Activated CD4-positive, alpha-beta T cell treated with anti-CD3 and anti-CD28 coated beads for 36 hours (primary cell): ENCODE measurements at regions not wholly inside any gene's neighbourhood (a gene's known extent, or its start where the extent isn't known, plus 50 kb on each side); places are given as distances from the start of the nearest gene placed in this dataset.

ENCODE experiments used
- ATAC-seq: fragments of 200-7000 bp; cut with Tn5 transposase; one replicate; pipeline ENCODE4 v1.10.0; 2021; ENCODE audit warnings: mild to moderate bottlenecking, moderate library complexity
- CTCF ChIA-PET: fragments of 350-600 bp; sonication (Branson Sonifier 250); formaldehyde crosslinking; loops from one replicate; lab custom pipeline; 2021; ENCODE audit warnings: antibody characterized with exemption; lab: Charles Lee
- POLR2A ChIA-PET: fragments of 350-600 bp; sonication (Branson Sonifier 250); formaldehyde crosslinking; loops from one replicate; lab custom pipeline; 2021; ENCODE audit warnings: antibody characterized with exemption, inconsistent platforms; lab: Charles Lee
- DNase-seq: peaks from one replicate; pipeline ENCODE4 v3.0.0-alpha.2; 2020
- H3K27ac Mint-ChIP-seq: one replicate; pipeline ENCODE4 v1.8.0; 2021; ENCODE audit warnings: mixed read lengths
- H3K27me3 Mint-ChIP-seq: one replicate; pipeline ENCODE4 v1.8.0; 2021; ENCODE audit warnings: mixed read lengths
- H3K36me3 Mint-ChIP-seq: one replicate; pipeline ENCODE4 v1.8.0; 2021; ENCODE audit warnings: low read depth, mixed read lengths
- H3K4me1 Mint-ChIP-seq: one replicate; pipeline ENCODE4 v1.8.0; 2021; ENCODE audit warnings: mixed read lengths
- H3K4me3 Mint-ChIP-seq: one replicate; pipeline ENCODE4 v1.8.0; 2021; ENCODE audit warnings: mild to moderate bottlenecking, moderate library complexity, mixed read lengths
- H3K9me3 Mint-ChIP-seq: one replicate; pipeline ENCODE4 v1.8.0; 2021; ENCODE audit warnings: low read depth, mixed read lengths
- intact Hi-C, 2 experiments: fragments of 100-400 bp; cut with DNase I in 1 of 2; cut with micrococcal nuclease in 1 of 2; formaldehyde crosslinking; loops; one replicate each; pipeline versions ENCODE4 v1.14.2 to v1.15.1; 2022 to 2024; cut with DNase I, micrococcal nuclease

GRCh38 chr3:159804726-159805410 lies 183.8 kb upstream of the IL12A start:
- Mint-ChIP-seq H3K27me3 (peaks cover 10% of the 10 kb centered on the region), H3K9me3 (no peaks in the 10 kb centered on the region), H3K4me1 (no peaks in the 10 kb centered on the region), H3K4me3 (no peak overlapping the region), H3K36me3 (no peaks in the 10 kb centered on the region), H3K27ac (no peak overlapping the region)
- intact Hi-C loops: loop anchor here (1.0 to 10.0 kb wide), 6 partner anchors 188 to 958 kb away; no protein-coding TSS in a partner anchor
- peak; percentile 65 for ATAC-seq
- POLR2A ChIA-PET: no interaction called here
- DNase-seq: peak; percentile 61
- CTCF ChIA-PET: interaction anchor here (1.0 to 3.4 kb wide), 6 partner anchors 14 to 1534 kb away, joined by 3 to 24 read pairs (median 4); no protein-coding TSS in a partner anchor

- Mint-ChIP-seq H3K4me1 (no peaks in the 10 kb centered on the region), H3K36me3 (no peaks in the 10 kb centered on the region), H3K27ac (no peak overlapping the region), H3K4me3 (no peak overlapping the region), H3K27me3 (peaks cover 8% of the 10 kb centered on the region), H3K9me3 (no peaks in the 10 kb centered on the region)
- DNase-seq (no peak), ATAC-seq (no peak)
- ChIA-PET CTCF (interaction anchor here (0.7 to 3.4 kb wide), 7 partner anchors 11 to 1534 kb away, joined by 3 to 24 read pairs (median 5); no protein-coding TSS in a partner anchor), POLR2A (no interaction called here)
- intact Hi-C loops: loop anchor here (1.0 to 10.0 kb wide), 5 partner anchors 188 to 542 kb away; no protein-coding TSS in a partner anchor
Observed at GRCh38 chr3:159805411-159805772, 183.2 kb upstream of the IL12A start.

GRCh38 chr3:159806412-159806811 lies 182.2 kb upstream of the IL12A start:
- Mint-ChIP-seq H3K36me3 (no peaks in the 10 kb centered on the region), H3K4me1 (no peaks in the 10 kb centered on the region), H3K27ac (no peak overlapping the region), H3K4me3 (no peak overlapping the region), H3K9me3 (no peaks in the 10 kb centered on the region), H3K27me3 (peaks cover 8% of the 10 kb centered on the region)
- CTCF ChIA-PET: interaction anchor here (0.6 to 3.4 kb wide), 6 partner anchors 10 to 932 kb away, joined by 3 to 24 read pairs (median 5); no protein-coding TSS in a partner anchor
- ATAC-seq (no peak), DNase-seq (no peak)
- intact Hi-C loops: loop anchor here (5.0 to 10.0 kb wide), 2 partner anchors 189 to 482 kb away; no protein-coding TSS in a partner anchor
- POLR2A ChIA-PET: no interaction called here

GRCh38 chr3:159807137-159808040 lies 181.2 kb upstream of the IL12A start:
- ChIA-PET POLR2A (no interaction called here), CTCF (interaction anchor here (0.6 to 1.8 kb wide), 6 partner anchors 9 to 933 kb away, joined by 3 to 7 read pairs (median 3); no protein-coding TSS in a partner anchor)
- peaks cover 7% of the 10 kb centered on the region for H3K27me3 Mint-ChIP-seq
- ATAC-seq (no peak), DNase-seq (no peak)
- H3K4me1 Mint-ChIP-seq: no peaks in the 10 kb centered on the region
- H3K27ac Mint-ChIP-seq: no peak overlapping the region
- no peaks in the 10 kb centered on the region for H3K36me3 Mint-ChIP-seq
- intact Hi-C loops: loop anchor here (5.0 to 10.0 kb wide), 2 partner anchors 190 to 483 kb away; no protein-coding TSS in a partner anchor
- H3K4me3 Mint-ChIP-seq: no peak overlapping the region
- H3K9me3 Mint-ChIP-seq: no peaks in the 10 kb centered on the region

- no peaks in the 10 kb centered on the region for H3K4me1 Mint-ChIP-seq
Observed at GRCh38 chr3:159813822-159814531, 174.7 kb upstream of the IL12A start.

GRCh38 chr3:159816512-159816911 lies 172.1 kb upstream of the IL12A start:
- Mint-ChIP-seq H3K4me1 (no peaks in the 10 kb centered on the region), H3K27me3 (peaks cover 9% of the 10 kb centered on the region), H3K9me3 (no peaks in the 10 kb centered on the region), H3K4me3 (no peak overlapping the region), H3K27ac (no peak overlapping the region), H3K36me3 (no peaks in the 10 kb centered on the region)
- POLR2A ChIA-PET: no interaction called here
- CTCF ChIA-PET: interaction anchor here (3.0 kb wide), 1 partner anchor 10 kb away, joined by 7 read pairs; no protein-coding TSS in a partner anchor
- DNase-seq (no peak), ATAC-seq (no peak)
- intact Hi-C loops: no loop called here

More at GRCh38 chr3:159813822-159814531, 174.7 kb upstream of the IL12A start:
- no peak for DNase-seq
- ChIA-PET POLR2A (interaction anchor here (0.6 to 0.7 kb wide), 2 partner anchors 354 to 1901 kb away, joined by 4 to 7 read pairs; no protein-coding TSS in a partner anchor), CTCF (interaction anchor here (0.7 kb wide), 1 partner anchor 1512 kb away, joined by 3 read pairs; no protein-coding TSS in a partner anchor)
- peaks cover 4% of the 10 kb centered on the region for H3K27me3 Mint-ChIP-seq
- intact Hi-C loops: no loop called here
- H3K9me3 Mint-ChIP-seq: no peaks in the 10 kb centered on the region
- no peak overlapping the region for H3K27ac Mint-ChIP-seq
- no peaks in the 10 kb centered on the region for H3K36me3 Mint-ChIP-seq
- no peak for ATAC-seq
- no peak overlapping the region for H3K4me3 Mint-ChIP-seq

GRCh38 chr3:159817126-159817525 lies 171.5 kb upstream of the IL12A start:
- CTCF ChIA-PET: interaction anchor here (1.1 to 3.0 kb wide), 2 partner anchors 11 kb away, joined by 3 to 7 read pairs; no protein-coding TSS in a partner anchor
- Mint-ChIP-seq H3K27me3 (peaks cover 10% of the 10 kb centered on the region), H3K4me3 (no peak overlapping the region), H3K9me3 (no peaks in the 10 kb centered on the region), H3K36me3 (no peaks in the 10 kb centered on the region), H3K4me1 (no peaks in the 10 kb centered on the region), H3K27ac (no peak overlapping the region)
- ATAC-seq (no peak), DNase-seq (no peak)
- intact Hi-C loops: no loop called here
- POLR2A ChIA-PET: no interaction called here

GRCh38 chr3:159817571-159817970 lies 171.1 kb upstream of the IL12A start:
- ChIA-PET POLR2A (no interaction called here), CTCF (interaction anchor here (0.9 to 3.0 kb wide), 5 partner anchors 9 to 17 kb away, joined by 3 to 7 read pairs (median 4); no protein-coding TSS in a partner anchor)
- H3K4me1 Mint-ChIP-seq: no peaks in the 10 kb centered on the region
- H3K36me3 Mint-ChIP-seq: no peaks in the 10 kb centered on the region
- peaks cover 12% of the 10 kb centered on the region for H3K27me3 Mint-ChIP-seq
- intact Hi-C loops: no loop called here
- H3K4me3 Mint-ChIP-seq: no peak overlapping the region
- ATAC-seq (no peak), DNase-seq (no peak)
- no peaks in the 10 kb centered on the region for H3K9me3 Mint-ChIP-seq
- H3K27ac Mint-ChIP-seq: no peak overlapping the region

GRCh38 chr3:159818399-159818798 lies 170.2 kb upstream of the IL12A start:
- no peaks in the 10 kb centered on the region for H3K36me3 Mint-ChIP-seq
- H3K27ac Mint-ChIP-seq: no peak overlapping the region
- H3K27me3 Mint-ChIP-seq: peaks cover 12% of the 10 kb centered on the region
- no peaks in the 10 kb centered on the region for H3K4me1 Mint-ChIP-seq
- no peak overlapping the region for H3K4me3 Mint-ChIP-seq
- ChIA-PET POLR2A (no interaction called here), CTCF (interaction anchor here (0.9 to 1.6 kb wide), 3 partner anchors 10 to 18 kb away, joined by 3 to 5 read pairs (median 4); no protein-coding TSS in a partner anchor)
- H3K9me3 Mint-ChIP-seq: no peaks in the 10 kb centered on the region
- ATAC-seq (no peak), DNase-seq (no peak)
- intact Hi-C loops: no loop called here

GRCh38 chr3:159818997-159819500 lies 169.6 kb upstream of the IL12A start:
- Mint-ChIP-seq H3K4me1 (no peaks in the 10 kb centered on the region), H3K9me3 (no peaks in the 10 kb centered on the region), H3K27ac (no peak overlapping the region), H3K4me3 (no peak overlapping the region), H3K27me3 (peaks cover 12% of the 10 kb centered on the region), H3K36me3 (no peaks in the 10 kb centered on the region)
- intact Hi-C loops: no loop called here
- DNase-seq (no peak), ATAC-seq (no peak)
- CTCF ChIA-PET: interaction anchor here (1.6 kb wide), 1 partner anchor 13 kb away, joined by 5 read pairs; no protein-coding TSS in a partner anchor
- POLR2A ChIA-PET: no interaction called here
